CD4-positive, alpha-beta T cell treated with Interleukin-10 for 1 hour (primary cell): ENCODE measurements at regions not wholly inside any gene's neighbourhood (a gene's known extent, or its start where the extent isn't known, plus 50 kb on each side); places are given as distances from the start of the nearest gene placed in this dataset.

ENCODE experiments used
- DNase-seq: peaks from one replicate; pipeline ENCODE4 v3.0.0-alpha.2; 2020

- no peak for DNase-seq
Measured at GRCh38 chrX:45980726-45981125, 564.5 kb downstream of the ZNF674 start.

- no peak for DNase-seq
Measured at GRCh38 chrX:45975633-45976032, 569.6 kb downstream of the ZNF674 start.

- no peak for DNase-seq
Measured at GRCh38 chrX:45972636-45973035, 572.6 kb downstream of the ZNF674 start.

DNA sequence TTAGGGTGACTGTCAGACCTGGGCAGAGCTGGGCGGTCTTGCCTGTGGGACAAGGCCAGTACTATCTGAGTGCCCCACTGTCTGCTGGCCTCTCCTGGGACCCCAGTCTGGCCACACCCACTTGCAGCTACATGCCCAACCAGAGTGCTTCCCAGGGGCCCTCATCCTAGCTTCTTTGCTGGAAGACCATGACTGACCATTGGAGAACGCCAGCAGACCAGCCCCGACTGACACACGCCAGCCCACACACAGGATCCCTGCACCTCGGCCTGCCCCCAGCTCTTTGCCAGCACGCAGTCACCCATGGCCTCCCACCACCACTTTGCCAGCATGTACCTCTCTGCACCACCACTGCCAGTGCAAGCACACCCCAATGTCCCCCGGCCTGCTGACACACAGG is 585.7 kb downstream of the ZNF674 start:
- DNase-seq = no peak

GRCh38 chrX:45956191-45956870 is 588.9 kb downstream of the ZNF674 start:
- no peak for DNase-seq

- no peak for DNase-seq
Measured at GRCh38 chrX:45955661-45956060, 589.6 kb downstream of the ZNF674 start.

- no peak for DNase-seq
Measured at GRCh38 chrX:45954026-45954425, 591.2 kb downstream of the ZNF674 start.

DNA sequence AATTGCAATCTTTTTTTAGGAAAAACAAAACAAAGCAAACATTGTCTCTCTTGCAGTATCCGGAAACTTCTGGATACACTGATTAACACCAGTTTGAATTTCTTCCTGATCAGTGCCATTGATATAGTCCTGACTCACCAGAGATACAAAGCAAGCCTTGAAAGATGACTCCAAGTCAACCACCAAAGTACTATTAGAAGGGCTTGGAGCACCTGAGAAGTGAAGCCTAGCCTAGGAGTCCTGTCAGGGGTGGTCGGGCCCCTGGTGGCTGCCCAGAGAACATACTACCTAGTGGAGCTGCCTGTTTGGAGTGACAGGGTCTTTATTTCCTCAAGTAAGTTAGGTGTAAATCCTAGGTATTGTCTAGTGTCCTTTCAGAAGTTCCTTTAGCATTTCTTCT is 593.2 kb downstream of the ZNF674 start:
- no peak for DNase-seq

GRCh38 chrX:45935408-45935807 is 609.8 kb downstream of the ZNF674 start:
- DNase-seq = no peak

GRCh38 chrX:45912316-45912715 is 632.9 kb downstream of the ZNF674 start:
- DNase-seq = no peak

- no peak for DNase-seq
Measured at GRCh38 chrX:45907786-45908185, 637.4 kb downstream of the ZNF674 start.

DNA sequence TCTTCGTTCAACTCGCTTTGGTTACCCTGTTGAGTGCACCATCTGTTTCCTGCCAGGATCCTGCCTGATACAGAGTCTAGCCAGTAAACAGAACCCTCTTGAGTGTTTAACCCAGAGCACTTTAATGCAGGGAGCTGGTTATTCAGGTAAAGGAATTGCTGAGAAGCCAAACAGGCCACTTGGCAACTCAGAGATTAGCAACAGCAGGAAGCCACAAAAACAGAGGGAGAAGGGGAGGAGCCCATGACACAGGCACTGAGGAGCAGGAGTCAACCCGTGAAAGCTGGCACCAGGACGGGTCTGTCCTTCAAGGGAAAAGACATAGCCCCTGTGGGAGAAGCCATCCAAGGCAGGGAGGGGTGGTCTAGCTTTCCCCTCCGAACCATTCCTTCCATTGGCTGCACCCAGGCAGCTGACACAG is 641.4 kb downstream of the ZNF674 start:
- no peak for DNase-seq

- no peak for DNase-seq
Measured at GRCh38 chrX:45900766-45901615, 644.2 kb downstream of the ZNF674 start.

GRCh38 chrX:45894864-45895645 is 650.2 kb downstream of the ZNF674 start:
- DNase-seq = no peak

DNA sequence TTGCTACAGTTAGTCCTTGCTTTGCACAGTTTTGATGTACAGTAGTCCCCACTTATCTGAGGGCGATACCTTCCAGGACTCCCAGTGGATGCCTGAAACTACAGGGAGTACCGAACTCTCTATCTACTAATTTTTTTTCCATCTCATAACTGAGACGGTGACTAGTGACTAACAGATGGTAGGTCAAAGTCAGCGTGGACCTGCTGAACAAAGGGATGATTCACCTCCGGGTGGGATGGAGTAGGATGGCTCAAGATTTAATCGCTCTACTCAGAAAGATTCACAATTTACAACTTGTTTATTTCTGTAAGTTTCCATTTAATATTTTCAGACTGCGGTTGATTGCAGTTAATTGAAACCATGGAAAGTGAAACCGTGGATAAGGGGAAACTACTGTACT is 655.8 kb downstream of the ZNF674 start:
- no peak for DNase-seq

GRCh38 chrX:45888518-45888917 is 656.7 kb downstream of the ZNF674 start:
- no peak for DNase-seq

- no peak for DNase-seq
Measured at GRCh38 chrX:45885931-45886330, 659.3 kb downstream of the ZNF674 start.

DNA sequence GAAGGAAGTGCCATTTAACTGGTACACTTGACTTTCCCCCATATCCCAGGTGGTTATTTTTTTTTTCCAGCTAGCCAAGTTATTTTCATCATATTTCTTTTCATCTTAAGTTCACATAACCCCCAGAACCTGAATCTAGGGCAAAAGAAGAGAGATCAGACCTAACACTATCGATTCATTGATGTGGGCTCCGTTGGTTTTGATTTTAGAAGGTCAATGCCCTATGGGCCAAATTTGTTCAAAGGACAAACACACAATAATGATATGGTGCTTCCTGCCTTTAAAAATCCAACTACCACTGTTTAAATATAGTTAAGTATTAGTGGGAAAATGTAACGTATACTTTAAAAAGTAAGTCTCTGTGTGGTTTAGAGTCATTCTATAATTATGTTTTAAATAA is 665.7 kb downstream of the ZNF674 start:
- no peak for DNase-seq

DNA sequence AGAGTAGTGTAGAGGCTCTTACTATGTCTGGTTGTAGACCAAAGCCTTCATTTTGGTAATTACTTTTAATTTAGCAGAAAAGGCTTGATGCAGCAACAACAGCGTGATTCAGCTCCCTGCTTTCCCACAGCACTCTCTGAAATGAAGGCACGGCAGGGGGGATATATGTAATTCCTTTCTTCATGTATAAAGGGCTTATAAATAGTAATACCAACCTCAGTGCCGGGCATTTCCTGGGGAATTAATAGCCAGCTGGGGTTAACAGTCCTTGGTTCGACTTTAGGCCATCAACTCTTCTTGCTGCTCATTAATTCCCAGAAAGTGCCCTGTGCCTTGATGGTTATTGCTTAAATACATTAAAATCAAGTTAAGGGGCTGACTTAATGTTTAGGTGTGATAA is 669.0 kb downstream of the ZNF674 start:
- DNase-seq = no peak

DNA sequence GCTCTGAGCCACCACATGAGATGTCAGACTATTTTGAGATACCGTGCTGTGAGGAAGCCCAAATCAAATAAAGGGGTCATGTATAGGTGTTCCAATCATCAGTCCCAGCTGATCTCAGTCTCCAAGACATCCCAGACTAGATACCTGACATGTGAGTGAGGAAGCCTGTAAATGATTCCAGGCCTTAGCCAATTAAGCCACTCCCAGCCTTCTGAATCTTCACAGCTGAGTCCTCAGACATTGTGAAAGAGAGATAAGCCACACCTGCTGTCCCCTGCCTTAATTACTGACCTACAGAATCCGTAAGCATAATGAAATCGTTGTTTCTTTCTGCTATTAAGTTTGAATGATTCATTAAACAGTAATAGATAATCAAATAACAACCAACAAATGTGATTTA is 671.4 kb downstream of the ZNF674 start:
- no peak for DNase-seq

- peak; percentile 1 for DNase-seq
Measured at GRCh38 chrX:45872480-45872879, 671.8 kb upstream of the DIPK2B start.

DNA sequence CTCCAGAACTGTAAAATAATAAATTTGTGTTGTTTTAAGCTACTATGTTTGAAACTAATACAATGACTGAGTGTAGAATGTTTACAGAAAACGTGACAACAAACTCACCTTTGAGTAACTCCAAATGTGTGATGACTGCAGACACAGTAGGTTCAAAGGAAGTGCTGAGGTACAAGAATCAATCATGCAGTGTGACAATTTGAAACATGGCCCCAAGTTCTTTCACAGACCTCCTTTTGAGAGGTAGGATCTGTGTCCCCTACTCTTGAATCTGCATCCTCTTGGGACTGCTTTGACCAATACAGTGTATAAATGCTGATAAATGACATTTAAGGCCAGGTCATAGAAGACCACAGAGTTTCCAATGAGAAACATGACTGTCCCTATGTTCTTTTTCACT is 667.7 kb upstream of the DIPK2B start:
- DNase-seq = no peak

- no peak for DNase-seq
Measured at GRCh38 chrX:45862801-45863200, 662.1 kb upstream of the DIPK2B start.

DNA sequence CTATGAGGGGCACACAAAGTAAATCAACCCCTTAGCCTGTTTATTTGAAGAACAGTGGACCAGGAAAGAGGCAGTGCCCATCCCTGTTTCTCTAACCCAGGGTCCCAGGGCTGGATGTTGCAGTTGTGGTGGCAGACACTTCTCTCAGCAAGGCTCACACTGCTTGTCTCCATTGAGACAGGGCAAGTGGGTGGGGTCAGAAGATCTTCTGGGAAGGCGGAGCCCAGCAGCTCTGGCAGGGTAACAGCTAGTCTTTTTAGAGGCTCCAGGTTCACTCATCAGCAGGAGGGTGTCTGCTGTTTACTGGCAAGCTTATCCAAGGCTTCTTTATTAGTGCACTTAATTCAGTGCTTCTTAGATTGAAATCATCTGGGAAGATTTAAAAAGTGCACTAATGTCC is 659.8 kb upstream of the DIPK2B start:
- DNase-seq = no peak
